GM18505 (cell line): ENCODE measurements at regions not wholly inside any gene's neighbourhood (a gene's known extent, or its start where the extent isn't known, plus 50 kb on each side); places are given as distances from the start of the nearest gene placed in this dataset.

Source experiments
- ATAC-seq: cut with Tn5 transposase; IDR thresholded peaks from one replicate; pipeline ENCODE4 v1.9.1; 2021; ENCODE audit not compliant: unreplicated experiment
- POLR2A ChIP-seq: IDR thresholded peaks from 4 replicates; pipeline ENCODE4 v1.6.1; 2011; ENCODE audit warnings: borderline replicate concordance; ENCODE audit not compliant: insufficient read depth, insufficient read length; ENCODE audit errors: extremely low read depth

- ATAC-seq, result no peak
- no peak for TF ChIP-seq POLR2A
Measured at GRCh38 chr9:14961372-14962068, 51.3 kb upstream of the FREM1 start.

DNA sequence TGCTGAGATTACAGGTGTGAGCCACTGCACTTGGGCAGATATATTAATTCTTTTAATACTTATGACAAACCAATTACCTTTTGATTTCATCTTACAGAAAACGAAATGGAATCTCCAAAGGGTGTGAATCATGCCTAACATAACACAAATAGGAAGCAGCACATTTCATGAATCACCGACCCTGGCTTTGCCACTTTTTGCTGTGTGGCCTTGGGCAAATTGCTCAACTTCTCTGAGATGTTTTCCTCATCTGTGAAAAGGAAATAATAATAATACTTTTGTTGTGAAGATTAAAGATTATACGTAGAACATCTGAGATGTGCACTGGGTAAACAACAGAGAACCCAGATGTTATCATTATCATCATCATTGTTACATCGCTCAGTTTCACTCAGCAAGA is 50.7 kb upstream of the FREM1 start:
- no peak for TF ChIP-seq POLR2A
- no peak for ATAC-seq
